SH-SY5Y (cell line): ENCODE measurements at regions not wholly inside any gene's neighbourhood (a gene's known extent, or its start where the extent isn't known, plus 50 kb on each side); places are given as distances from the start of the nearest gene placed in this dataset.

Source experiments
- GATA2 ChIP-seq: IDR thresholded peaks from 2 replicates; pipeline ENCODE4 v1.6.1; 2011; ENCODE audit warnings: mild to moderate bottlenecking, low read depth, low read length
- GATA3 ChIP-seq: IDR thresholded peaks from 2 replicates; pipeline ENCODE4 v1.6.1; 2011; ENCODE audit warnings: low read depth, mild to moderate bottlenecking, low read length, moderate library complexity

DNA sequence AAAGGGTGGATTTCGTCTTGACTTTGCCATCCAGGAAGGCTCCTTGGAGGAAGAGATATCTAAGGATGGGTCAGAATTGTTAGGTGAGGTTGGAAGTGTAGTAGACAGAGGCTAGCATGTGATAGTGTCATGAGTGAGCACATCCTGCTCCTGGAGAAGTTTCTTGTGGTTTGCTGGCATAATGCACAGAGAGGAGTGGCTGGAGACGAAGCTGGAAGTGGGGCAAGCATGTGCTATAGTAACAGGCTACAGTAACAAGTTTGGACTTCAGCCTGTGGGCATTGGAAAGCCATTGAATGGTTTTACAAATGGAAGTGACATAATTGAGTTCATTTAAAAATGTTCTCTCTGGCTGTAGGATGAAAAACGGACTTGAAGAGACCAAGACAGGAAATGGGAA lies 175.6 kb upstream of the VWC2 start:
- TF ChIP-seq GATA2 (no peak), GATA3 (no peak)
